Spleen (tissue), 7 donors: ENCODE measurements at regions not wholly inside any gene's neighbourhood (a gene's known extent, or its start where the extent isn't known, plus 50 kb on each side); places are given as distances from the start of the nearest gene placed in this dataset.

Source experiments
- CTCF ChIP-seq, 11 experiments: fragments of 200-600 bp in 7 of 11; fragments of 450-650 bp in 4 of 11; sonication (generic) in 4 of 11; IDR thresholded peaks in 8 of 11; conservative IDR thresholded peaks in 3 of 11; 1 replicate in 7 of 11; 2 replicates in 4 of 11; pipeline versions ENCODE4 v1.4.0 to v1.8.0; 2016 to 2021; ENCODE audit warnings: antibody characterized with exemption in 11 of 11, inconsistent platforms in 4 of 11, mild to moderate bottlenecking in 1 of 11
- POLR2A ChIP-seq, 3 donors: fragments of 450-650 bp; IDR thresholded peaks; one replicate each; pipeline ENCODE4 v1.5.1; 2017; ENCODE audit warnings: antibody characterized with exemption in 3 of 3, mild to moderate bottlenecking in 1 of 3
- donor health status: DM: no; HTN: no; CAD: no; lungs with moderate emphysema.
- donor health status: DM: no; HTN: no; CAD: no.
- donor health status: DM: no; HTN: no; CAD: no.

DNA sequence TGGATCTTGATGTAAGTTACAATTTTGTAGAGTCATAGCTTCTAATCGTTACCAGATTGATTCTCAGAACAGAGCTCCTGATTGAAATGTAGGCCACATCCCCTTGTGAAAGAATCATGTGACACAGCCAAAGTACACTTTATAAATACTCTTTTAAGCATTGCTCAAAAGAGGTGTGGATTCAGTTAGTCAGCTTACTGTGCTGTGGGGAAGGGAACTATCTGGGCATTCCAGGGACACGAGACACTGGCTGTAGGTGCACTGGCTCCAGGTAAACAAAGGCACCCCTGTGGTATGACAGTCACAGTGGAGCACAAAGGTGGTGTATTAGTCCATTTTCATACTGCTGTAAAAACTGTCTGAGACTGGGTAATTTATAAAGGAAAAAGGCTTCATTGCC lies 222.8 kb downstream of the LIG4 start:
- no peak for TF ChIP-seq CTCF (IDR thresholded peaks at IDR 0.05 in 8 of 11, conservative IDR thresholded peaks at IDR 0.05 in 3 of 11)
- no peak for TF ChIP-seq POLR2A (IDR thresholded peaks at IDR 0.05)
